Naive thymus-derived CD4-positive, alpha-beta T cell (primary cell): ENCODE measurements at regions not wholly inside any gene's neighbourhood (a gene's known extent, or its start where the extent isn't known, plus 50 kb on each side); places are given as distances from the start of the nearest gene placed in this dataset.

Experiments used
- ATAC-seq: fragments of 150-1000 bp; cut with Tn5 transposase; 2 replicates; pipeline ENCODE4 v1.10.0; 2021; ENCODE audit warnings: mild to moderate bottlenecking, moderate library complexity
- CTCF ChIA-PET: fragments of 350-600 bp; sonication (Branson Sonifier 250); formaldehyde crosslinking; loops from one replicate; lab custom pipeline; 2021; ENCODE audit warnings: antibody characterized with exemption; lab: Charles Lee
- POLR2A ChIA-PET: fragments of 350-600 bp; sonication (Branson Sonifier 250); formaldehyde crosslinking; loops from one replicate; lab custom pipeline; 2021; ENCODE audit warnings: antibody characterized with exemption, inconsistent platforms; lab: Charles Lee
- DNase-seq, 9 donors: peaks; one replicate each; pipeline versions ENCODE4 v3.0.0 to v3.0.0-alpha.2; 2020 to 2022; ENCODE audit warnings: mixed read lengths in 1 of 9
- H3K27ac ChIP-seq: one replicate; pipeline ENCODE4 v1.7.0; 2013; ENCODE audit warnings: mild to moderate bottlenecking, low read depth, low read length, moderate library complexity
- H3K27me3 ChIP-seq, 2 donors: one replicate each; pipeline ENCODE4 v1.7.0; 2013; ENCODE audit warnings: low read length in 2 of 2, mild to moderate bottlenecking in 2 of 2, moderate library complexity in 2 of 2; ENCODE audit not compliant: control insufficient read depth in 2 of 2, insufficient read depth in 2 of 2
- H3K36me3 ChIP-seq, 3 experiments: 1 replicate in 2 of 3; 2 replicates in 1 of 3; pipeline ENCODE4 v1.7.0; 2013; ENCODE audit warnings: low read length in 3 of 3, mild to moderate bottlenecking in 3 of 3, moderate library complexity in 1 of 3; ENCODE audit not compliant: insufficient read depth in 3 of 3, control insufficient read depth in 2 of 3
- H3K4me1 ChIP-seq, 2 donors: one replicate each; pipeline ENCODE4 v1.7.0; 2013; ENCODE audit warnings: low read length in 2 of 2, mild to moderate bottlenecking in 2 of 2, moderate library complexity in 1 of 2; ENCODE audit not compliant: control insufficient read depth in 2 of 2, insufficient read depth in 2 of 2
- H3K4me3 ChIP-seq: 2 replicates; pipeline ENCODE4 v1.7.0; 2013; ENCODE audit warnings: mild to moderate bottlenecking, low read length
- H3K9me3 ChIP-seq, 3 experiments: 1 replicate in 2 of 3; 2 replicates in 1 of 3; pipeline ENCODE4 v1.7.0; 2013; ENCODE audit warnings: low read length in 3 of 3; ENCODE audit not compliant: control insufficient read depth in 2 of 3
- H3K27ac Mint-ChIP-seq, 9 donors: one replicate each; pipeline ENCODE4 v1.8.0; 2020 to 2022; ENCODE audit warnings: mixed read lengths in 9 of 9, mild to moderate bottlenecking in 8 of 9, moderate library complexity in 5 of 9, inconsistent platforms in 2 of 9
- H3K27me3 Mint-ChIP-seq, 5 donors: one replicate each; pipeline ENCODE4 v1.8.0; 2021 to 2022; ENCODE audit warnings: mixed read lengths in 5 of 5, mild to moderate bottlenecking in 1 of 5
- H3K36me3 Mint-ChIP-seq, 5 donors: one replicate each; pipeline ENCODE4 v1.8.0; 2020 to 2022; ENCODE audit warnings: mixed read lengths in 5 of 5, mild to moderate bottlenecking in 3 of 5, inconsistent platforms in 1 of 5
- H3K4me1 Mint-ChIP-seq, 7 donors: one replicate each; pipeline ENCODE4 v1.8.0; 2020 to 2022; ENCODE audit warnings: mixed read lengths in 7 of 7, mild to moderate bottlenecking in 3 of 7, inconsistent platforms in 1 of 7
- H3K4me3 Mint-ChIP-seq, 10 donors: one replicate each; pipeline ENCODE4 v1.8.0; 2020 to 2022; ENCODE audit warnings: mild to moderate bottlenecking in 10 of 10, mixed read lengths in 10 of 10, moderate library complexity in 6 of 10, inconsistent platforms in 2 of 10
- H3K9me3 Mint-ChIP-seq, 11 donors: one replicate each; pipeline ENCODE4 v1.8.0; 2020 to 2022; ENCODE audit warnings: mixed read lengths in 11 of 11, mild to moderate bottlenecking in 4 of 11, inconsistent platforms in 1 of 11, moderate library complexity in 1 of 11
- intact Hi-C, 2 donors: fragments of 100-400 bp; cut with micrococcal nuclease; formaldehyde crosslinking; loops; one replicate each; pipeline ENCODE4 v1.15.1; 2023

GRCh38 chr5:34597034-34598027 lies 58.8 kb upstream of the RAI14 start:
- Mint-ChIP-seq H3K27ac (no peak overlapping the region), H3K27me3 (peaks cover 2 to 12% (median 8%) of the 10 kb centered on the region in 5 donors), H3K9me3 (peaks cover 0 to 2% (median 0%) of the 10 kb centered on the region in 11 donors), H3K4me3 (no peak overlapping the region), H3K4me1 (no peaks in the 10 kb centered on the region), H3K36me3 (no peaks in the 10 kb centered on the region)
- Histone ChIP-seq H3K27me3 (no peaks in the 10 kb centered on the region), H3K4me1 (no peaks in the 10 kb centered on the region), H3K27ac (no peak overlapping the region), H3K4me3 (no peak overlapping the region), H3K36me3 (no peaks in the 10 kb centered on the region), H3K9me3 (no peaks in the 10 kb centered on the region)
- POLR2A ChIA-PET = no interaction called here
- DNase-seq (no peak), ATAC-seq (no peak)
- intact Hi-C loops = no loop called here
- CTCF ChIA-PET = no interaction called here

GRCh38 chr5:34598177-34598794 lies 57.8 kb upstream of the RAI14 start:
- Mint-ChIP-seq H3K4me3 (no peak overlapping the region), H3K27ac (no peak overlapping the region), H3K27me3 (peaks cover 0 to 12% (median 4%) of the 10 kb centered on the region in 5 donors), H3K36me3 (no peaks in the 10 kb centered on the region), H3K9me3 (peaks cover 0 to 2% (median 0%) of the 10 kb centered on the region in 11 donors), H3K4me1 (no peaks in the 10 kb centered on the region)
- no peaks in the 10 kb centered on the region for H3K9me3 ChIP-seq
- DNase-seq (no peak), ATAC-seq (no peak)
- no peaks in the 10 kb centered on the region for H3K27me3 ChIP-seq
- H3K4me3 ChIP-seq = no peak overlapping the region
- no peaks in the 10 kb centered on the region for H3K4me1 ChIP-seq
- intact Hi-C loops = no loop called here
- ChIA-PET POLR2A (no interaction called here), CTCF (no interaction called here)
- H3K36me3 ChIP-seq = no peaks in the 10 kb centered on the region
- no peak overlapping the region for H3K27ac ChIP-seq

- no peak overlapping the region for H3K4me3 Mint-ChIP-seq
- H3K4me1 Mint-ChIP-seq = no peaks in the 10 kb centered on the region
- no peak overlapping the region for H3K27ac ChIP-seq
These were observed 56.5 kb upstream of the RAI14 start for GRCh38 chr5:34599471-34600117.

GRCh38 chr5:34600118-34600493 lies 56.0 kb upstream of the RAI14 start:
- intact Hi-C loops = no loop called here
- no peaks in the 10 kb centered on the region for H3K9me3 ChIP-seq

More at GRCh38 chr5:34599471-34600117, 56.5 kb upstream of the RAI14 start:
- Histone ChIP-seq H3K9me3 (no peaks in the 10 kb centered on the region), H3K4me3 (no peak overlapping the region), H3K27me3 (no peaks in the 10 kb centered on the region), H3K4me1 (no peaks in the 10 kb centered on the region), H3K36me3 (no peaks in the 10 kb centered on the region)
- no peak overlapping the region for H3K27ac Mint-ChIP-seq
- ATAC-seq (no peak), DNase-seq (no peak)
- intact Hi-C loops = no loop called here
- H3K36me3 Mint-ChIP-seq = no peaks in the 10 kb centered on the region
- ChIA-PET CTCF (no interaction called here), POLR2A (no interaction called here)
- peaks cover 0 to 1% (median 0%) of the 10 kb centered on the region in 11 donors for H3K9me3 Mint-ChIP-seq
- H3K27me3 Mint-ChIP-seq = peaks cover 0 to 8% (median 3%) of the 10 kb centered on the region in 5 donors

GRCh38 chr5:34603378-34603777 lies 52.8 kb upstream of the RAI14 start:
- POLR2A ChIA-PET = no interaction called here

More at GRCh38 chr5:34600118-34600493, 56.0 kb upstream of the RAI14 start:
- no peaks in the 10 kb centered on the region for H3K9me3 Mint-ChIP-seq
- peaks cover 0 to 7% (median 2%) of the 10 kb centered on the region in 5 donors for H3K27me3 Mint-ChIP-seq
- no peak overlapping the region for H3K4me3 Mint-ChIP-seq
- H3K36me3 Mint-ChIP-seq = no peaks in the 10 kb centered on the region
- no peaks in the 10 kb centered on the region for H3K36me3 ChIP-seq
- no peak overlapping the region for H3K27ac Mint-ChIP-seq
- DNase-seq (no peak), ATAC-seq (no peak)
- no peaks in the 10 kb centered on the region for H3K4me1 ChIP-seq
- H3K4me1 Mint-ChIP-seq = no peaks in the 10 kb centered on the region
- no peak overlapping the region for H3K27ac ChIP-seq
- CTCF ChIA-PET = no interaction called here
- no peaks in the 10 kb centered on the region for H3K27me3 ChIP-seq
- POLR2A ChIA-PET = no interaction called here
- H3K4me3 ChIP-seq = no peak overlapping the region

GRCh38 chr5:34604119-34604675 lies 51.9 kb upstream of the RAI14 start:
- H3K27me3 ChIP-seq = no peaks in the 10 kb centered on the region
- ChIA-PET POLR2A (no interaction called here), CTCF (no interaction called here)
- no peak overlapping the region for H3K27ac ChIP-seq
- H3K4me1 ChIP-seq = no peaks in the 10 kb centered on the region
- no peaks in the 10 kb centered on the region for H3K36me3 Mint-ChIP-seq
- no peaks in the 10 kb centered on the region for H3K36me3 ChIP-seq
- intact Hi-C loops = no loop called here
- H3K4me1 Mint-ChIP-seq = no peaks in the 10 kb centered on the region
- H3K27ac Mint-ChIP-seq = no peak overlapping the region
- no peak overlapping the region for H3K4me3 Mint-ChIP-seq
- H3K9me3 Mint-ChIP-seq = no peaks in the 10 kb centered on the region
- ATAC-seq = no peak
- H3K9me3 ChIP-seq = no peaks in the 10 kb centered on the region
- no peak overlapping the region for H3K4me3 ChIP-seq
- peaks cover 0 to 17% (median 7%) of the 10 kb centered on the region in 5 donors for H3K27me3 Mint-ChIP-seq
- no peak for DNase-seq

More at GRCh38 chr5:34603378-34603777, 52.8 kb upstream of the RAI14 start:
- no peak overlapping the region for H3K4me3 Mint-ChIP-seq
- H3K36me3 Mint-ChIP-seq = no peaks in the 10 kb centered on the region
- peaks cover 0 to 15% (median 5%) of the 10 kb centered on the region in 5 donors for H3K27me3 Mint-ChIP-seq
- DNase-seq (no peak), ATAC-seq (no peak)
- Histone ChIP-seq H3K27me3 (no peaks in the 10 kb centered on the region), H3K4me1 (no peaks in the 10 kb centered on the region), H3K36me3 (no peaks in the 10 kb centered on the region), H3K9me3 (no peaks in the 10 kb centered on the region), H3K27ac (no peak overlapping the region), H3K4me3 (no peak overlapping the region)
- no peaks in the 10 kb centered on the region for H3K9me3 Mint-ChIP-seq
- H3K4me1 Mint-ChIP-seq = no peaks in the 10 kb centered on the region
- intact Hi-C loops = no loop called here
- H3K27ac Mint-ChIP-seq = no peak overlapping the region
- CTCF ChIA-PET = interaction anchor here (0.8 kb wide), 1 partner anchor 8 kb away, joined by 3 read pairs; no protein-coding TSS in a partner anchor
